SU-DHL-6 (cell line): ENCODE measurements at regions not wholly inside any gene's neighbourhood (a gene's known extent, or its start where the extent isn't known, plus 50 kb on each side); places are given as distances from the start of the nearest gene placed in this dataset.

ENCODE experiments used
- H2AFZ ChIP-seq: fragments of 200-600 bp; sonication (generic); 2 replicates; pipeline ENCODE4 v1.6.1; 2014; ENCODE audit warnings: low read depth, mild to moderate bottlenecking, moderate library complexity, mixed read lengths, antibody characterized with exemption, low read length; ENCODE audit not compliant: severe bottlenecking
- H3F3A ChIP-seq: fragments of 200-600 bp; shearing (Covaris generic); 2 replicates; pipeline ENCODE4 v1.6.0; 2016; ENCODE audit warnings: antibody characterized with exemption, mild to moderate bottlenecking; ENCODE audit not compliant: insufficient read depth
- H3K27ac ChIP-seq: fragments of 200-600 bp; sonication (generic); 2 replicates; pipeline ENCODE4 v1.5.1; 2016; ENCODE audit warnings: low read depth, mild to moderate bottlenecking, low read length, moderate library complexity, mixed read lengths
- H3K27me3 ChIP-seq: fragments of 200-600 bp; sonication (generic), shearing (Covaris generic); 2 replicates; pipeline ENCODE4 v1.6.0; 2014; ENCODE audit warnings: mild to moderate bottlenecking, low read length
- H3K36me3 ChIP-seq: fragments of 200-600 bp; sonication (generic); 2 replicates; pipeline ENCODE4 v1.6.1; 2014; ENCODE audit warnings: mild to moderate bottlenecking, low read length, mixed read lengths
- H3K4me2 ChIP-seq: fragments of 300-600, 200-600 bp; shearing (Covaris generic), sonication (generic); 2 replicates; pipeline ENCODE4 v1.6.0; 2014; ENCODE audit warnings: low read length, low read depth, mild to moderate bottlenecking; ENCODE audit not compliant: poor library complexity, severe bottlenecking
- H3K4me3 ChIP-seq: fragments of 200-600 bp; sonication (generic); 2 replicates; pipeline ENCODE4 v1.5.1; 2014; ENCODE audit warnings: antibody characterized with exemption, low read length, mild to moderate bottlenecking, mixed read lengths; ENCODE audit not compliant: insufficient read depth, poor library complexity, severe bottlenecking
- H3K79me2 ChIP-seq: fragments of 200-600 bp; sonication (generic); 2 replicates; pipeline ENCODE4 v1.6.1; 2014; ENCODE audit warnings: mild to moderate bottlenecking, low read length, moderate library complexity; ENCODE audit not compliant: insufficient read depth
- H3K9ac ChIP-seq: fragments of 200-600 bp; sonication (generic); 2 replicates; pipeline ENCODE4 v1.7.0; 2014; ENCODE audit warnings: mild to moderate bottlenecking, low read length
- H3K9me2 ChIP-seq: fragments of 200-600 bp; sonication (generic); replicated peaks from 2 replicates; pipeline ENCODE4 v1.6.1; 2014; ENCODE audit warnings: low read length; ENCODE audit not compliant: insufficient read depth
- H3K9me3 ChIP-seq: fragments of 200-600 bp; sonication (generic); 2 replicates; pipeline ENCODE4 v1.6.1; 2014; ENCODE audit warnings: low read length, mixed read lengths; ENCODE audit not compliant: insufficient read depth
- H4K20me1 ChIP-seq: fragments of 200-600 bp; sonication (generic); 2 replicates; pipeline ENCODE4 v1.6.1; 2014; ENCODE audit warnings: low read depth, mild to moderate bottlenecking, antibody characterized with exemption, low read length, moderate library complexity, mixed read lengths
- CTCF ChIP-seq: fragments of 200-600 bp; sonication (generic); IDR thresholded peaks from one replicate; pipeline ENCODE4 v1.5.1; 2017; ENCODE audit warnings: antibody characterized with exemption, mild to moderate bottlenecking, low read length, moderate library complexity; ENCODE audit not compliant: insufficient read depth, poor library complexity, severe bottlenecking
- EZH2phosphoT487 ChIP-seq: fragments of 200-600 bp; sonication (generic), shearing (Covaris generic); conservative IDR thresholded peaks from 2 replicates; pipeline ENCODE4 v1.6.1; 2018; ENCODE audit warnings: mild to moderate bottlenecking, antibody characterized with exemption, low read length, moderate library complexity, mixed read lengths

- H3K79me2 ChIP-seq = no peaks in the 10 kb centered on the region
- no peaks in the 10 kb centered on the region for H3K9me3 ChIP-seq
- no peaks in the 10 kb centered on the region for H3K36me3 ChIP-seq
- no peaks in the 10 kb centered on the region for H4K20me1 ChIP-seq
- no peaks in the 10 kb centered on the region for H3F3A ChIP-seq
- no peaks in the 10 kb centered on the region for H3K27me3 ChIP-seq
- H3K4me2 ChIP-seq = no peak overlapping the region
- H3K4me3 ChIP-seq = no peak overlapping the region
- no peak overlapping the region for H3K9ac ChIP-seq
- H3K27ac ChIP-seq = no peak overlapping the region
- TF ChIP-seq CTCF (no peak), EZH2phosphoT487 (no peak)
- no peaks in the 10 kb centered on the region for H3K9me2 ChIP-seq
- H2AFZ ChIP-seq = no peak overlapping the region
Observed at GRCh38 chr1:222014001-222014400, 272.1 kb upstream of the DUSP10 start.

GRCh38 chr1:222012816-222013215 lies 270.9 kb upstream of the DUSP10 start:
- no peaks in the 10 kb centered on the region for H3F3A ChIP-seq
- no peaks in the 10 kb centered on the region for H3K9me3 ChIP-seq
- no peak for TF ChIP-seq EZH2phosphoT487
- no peak for TF ChIP-seq CTCF
- H3K36me3 ChIP-seq = no peaks in the 10 kb centered on the region
- H3K79me2 ChIP-seq = no peaks in the 10 kb centered on the region
- no peak overlapping the region for H3K27ac ChIP-seq
- no peaks in the 10 kb centered on the region for H3K9me2 ChIP-seq
- H3K4me2 ChIP-seq = no peak overlapping the region
- H3K4me3 ChIP-seq = no peak overlapping the region
- H3K9ac ChIP-seq = no peak overlapping the region
- no peaks in the 10 kb centered on the region for H4K20me1 ChIP-seq
- no peaks in the 10 kb centered on the region for H3K27me3 ChIP-seq
- no peak overlapping the region for H2AFZ ChIP-seq

GRCh38 chr1:222010306-222010705 lies 268.4 kb upstream of the DUSP10 start:
- Histone ChIP-seq H3K27ac (no peak overlapping the region), H3K4me2 (no peak overlapping the region), H3F3A (no peaks in the 10 kb centered on the region), H4K20me1 (no peaks in the 10 kb centered on the region), H3K27me3 (no peaks in the 10 kb centered on the region), H3K9me2 (no peaks in the 10 kb centered on the region), H3K9me3 (no peaks in the 10 kb centered on the region), H2AFZ (no peak overlapping the region), H3K9ac (no peak overlapping the region), H3K79me2 (no peaks in the 10 kb centered on the region), H3K36me3 (no peaks in the 10 kb centered on the region), H3K4me3 (no peak overlapping the region)
- TF ChIP-seq EZH2phosphoT487 (no peak), CTCF (no peak)
